ENCODE measurements at regions not wholly inside any gene's neighbourhood (a gene's known extent, or its start where the extent isn't known, plus 50 kb on each side); places are given as distances from the start of the nearest gene placed in this dataset.

DNA sequence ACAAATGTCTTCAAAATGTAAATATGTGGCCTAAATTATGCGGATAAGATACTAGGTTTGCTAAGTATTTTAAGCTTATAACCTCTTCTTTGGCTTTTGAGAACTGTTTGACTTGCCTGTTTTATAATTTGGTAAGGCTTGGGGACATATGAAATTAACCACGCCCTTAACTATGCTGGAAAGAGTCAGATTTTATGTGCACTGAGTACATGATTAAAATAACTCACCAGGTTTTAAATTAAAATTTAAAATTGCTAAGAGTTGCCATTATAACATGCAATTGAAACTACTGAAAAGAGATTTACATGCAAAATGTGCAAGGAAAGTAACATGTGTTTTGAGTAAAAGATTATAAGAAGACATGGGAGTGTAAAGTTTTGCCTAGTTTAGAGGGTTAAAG, 141.9 kb downstream of the WDR11 start:
- TF ChIP-seq, protein P1, sequence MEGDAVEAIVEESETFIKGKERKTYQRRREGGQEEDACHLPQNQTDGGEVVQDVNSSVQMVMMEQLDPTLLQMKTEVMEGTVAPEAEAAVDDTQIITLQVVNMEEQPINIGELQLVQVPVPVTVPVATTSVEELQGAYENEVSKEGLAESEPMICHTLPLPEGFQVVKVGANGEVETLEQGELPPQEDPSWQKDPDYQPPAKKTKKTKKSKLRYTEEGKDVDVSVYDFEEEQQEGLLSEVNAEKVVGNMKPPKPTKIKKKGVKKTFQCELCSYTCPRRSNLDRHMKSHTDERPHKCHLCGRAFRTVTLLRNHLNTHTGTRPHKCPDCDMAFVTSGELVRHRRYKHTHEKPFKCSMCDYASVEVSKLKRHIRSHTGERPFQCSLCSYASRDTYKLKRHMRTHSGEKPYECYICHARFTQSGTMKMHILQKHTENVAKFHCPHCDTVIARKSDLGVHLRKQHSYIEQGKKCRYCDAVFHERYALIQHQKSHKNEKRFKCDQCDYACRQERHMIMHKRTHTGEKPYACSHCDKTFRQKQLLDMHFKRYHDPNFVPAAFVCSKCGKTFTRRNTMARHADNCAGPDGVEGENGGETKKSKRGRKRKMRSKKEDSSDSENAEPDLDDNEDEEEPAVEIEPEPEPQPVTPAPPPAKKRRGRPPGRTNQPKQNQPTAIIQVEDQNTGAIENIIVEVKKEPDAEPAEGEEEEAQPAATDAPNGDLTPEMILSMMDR (IDR thresholded peaks at IDR 0.05; ENCODE audit: poor library complexity, severe bottlenecking): no peak
- TF ChIP-seq REST (IDR thresholded peaks at IDR 0.05; ENCODE audit: borderline replicate concordance) (no peak), RAD21 (conservative IDR thresholded peaks at IDR 0.05) (no peak), EZH2 (IDR thresholded peaks at IDR 0.05; ENCODE audit: borderline replicate concordance, insufficient read depth, low read length, poor library complexity, severe bottlenecking) (no peak), MXI1 (conservative IDR thresholded peaks at IDR 0.05; ENCODE audit: poor library complexity, severe bottlenecking) (no peak), SMC3 (conservative IDR thresholded peaks at IDR 0.05; ENCODE audit: poor library complexity) (no peak), EP300 (conservative IDR thresholded peaks at IDR 0.05; ENCODE audit: poor library complexity, severe bottlenecking) (no peak), POLR2AphosphoS5 (IDR thresholded peaks at IDR 0.05) (no peak)
